GM10266 (cell line): ENCODE measurements at regions not wholly inside any gene's neighbourhood (a gene's known extent, or its start where the extent isn't known, plus 50 kb on each side); places are given as distances from the start of the nearest gene placed in this dataset.

Experiments used
- DNase-seq: peaks from one replicate; pipeline ENCODE4 v3.0.0; 2012; ENCODE audit errors: extremely low spot score
- CTCF ChIP-seq: IDR thresholded peaks from 2 replicates; pipeline ENCODE4 v1.5.1; 2012; ENCODE audit warnings: mild to moderate bottlenecking, low read depth; ENCODE audit not compliant: control insufficient read depth, insufficient read depth; ENCODE audit errors: missing control alignments

- DNase-seq = no peak
Observed at GRCh38 chr16:35687781-35688180, 2228.4 kb downstream of the TP53TG3F start.

GRCh38 chr16:35689764-35690163 is 2230.4 kb downstream of the TP53TG3F start:
- no peak for DNase-seq

More at GRCh38 chr16:35687781-35688180, 2228.4 kb downstream of the TP53TG3F start:
- TF ChIP-seq CTCF = no peak

GRCh38 chr16:35690413-35690812 is 2231.0 kb downstream of the TP53TG3F start:
- TF ChIP-seq CTCF = no peak
- DNase-seq = no peak

More at GRCh38 chr16:35689764-35690163, 2230.4 kb downstream of the TP53TG3F start:
- no peak for TF ChIP-seq CTCF

GRCh38 chr16:35691057-35691456 is 2231.6 kb downstream of the TP53TG3F start:
- no peak for DNase-seq
- no peak for TF ChIP-seq CTCF

- no peak for TF ChIP-seq CTCF
- DNase-seq = no peak
Observed at GRCh38 chr16:35692824-35693223, 2233.4 kb downstream of the TP53TG3F start.

- no peak for TF ChIP-seq CTCF
- DNase-seq = no peak
Observed at GRCh38 chr16:35706901-35707300, 2247.5 kb downstream of the TP53TG3F start.

GRCh38 chr16:35711435-35711834 is 2252.0 kb downstream of the TP53TG3F start:
- TF ChIP-seq CTCF = no peak
- DNase-seq = no peak
